Uterus (tissue), 2 donors: ENCODE measurements at regions not wholly inside any gene's neighbourhood (a gene's known extent, or its start where the extent isn't known, plus 50 kb on each side); places are given as distances from the start of the nearest gene placed in this dataset.

Experiments
- POLR2A ChIP-seq, 2 donors: fragments of 450-650 bp; IDR thresholded peaks; one replicate each; pipeline ENCODE4 v1.6.1; 2016; ENCODE audit warnings: antibody characterized with exemption in 2 of 2, mild to moderate bottlenecking in 1 of 2, moderate library complexity in 1 of 2
- TF ChIP-seq, protein P1 (sequence below), 4 experiments: fragments of 200-600 bp in 2 of 4; fragments of 450-650 bp in 2 of 4; sonication (generic) in 2 of 4; IDR thresholded peaks; one replicate each; pipeline ENCODE4 v1.5.1; 2016 to 2019; ENCODE audit warnings: antibody characterized with exemption in 4 of 4, mild to moderate bottlenecking in 2 of 4, moderate library complexity in 1 of 4

DNA sequence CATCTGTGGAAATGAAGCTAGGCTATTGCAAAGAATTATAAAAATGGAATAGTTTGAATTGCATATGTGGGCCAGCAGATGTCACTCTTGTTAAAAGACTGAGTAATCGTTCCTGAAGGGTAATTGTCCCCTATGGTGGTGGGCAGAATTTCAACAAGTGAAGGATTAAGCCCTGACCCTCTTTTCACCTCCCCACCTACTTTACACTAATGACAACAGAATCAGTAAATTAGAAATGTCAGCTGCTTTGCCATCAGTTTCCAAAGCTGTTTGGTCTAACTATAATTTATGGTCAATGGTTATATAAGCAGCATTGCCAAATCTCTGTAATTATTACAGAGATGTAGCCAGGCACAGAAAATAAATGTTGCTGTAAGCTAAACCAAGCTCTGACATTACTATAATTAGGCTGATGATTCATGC, 898.6 kb downstream of the AMY1C start:
- TF ChIP-seq POLR2A (IDR thresholded peaks at IDR 0.05): no peak
- TF ChIP-seq, protein P1, sequence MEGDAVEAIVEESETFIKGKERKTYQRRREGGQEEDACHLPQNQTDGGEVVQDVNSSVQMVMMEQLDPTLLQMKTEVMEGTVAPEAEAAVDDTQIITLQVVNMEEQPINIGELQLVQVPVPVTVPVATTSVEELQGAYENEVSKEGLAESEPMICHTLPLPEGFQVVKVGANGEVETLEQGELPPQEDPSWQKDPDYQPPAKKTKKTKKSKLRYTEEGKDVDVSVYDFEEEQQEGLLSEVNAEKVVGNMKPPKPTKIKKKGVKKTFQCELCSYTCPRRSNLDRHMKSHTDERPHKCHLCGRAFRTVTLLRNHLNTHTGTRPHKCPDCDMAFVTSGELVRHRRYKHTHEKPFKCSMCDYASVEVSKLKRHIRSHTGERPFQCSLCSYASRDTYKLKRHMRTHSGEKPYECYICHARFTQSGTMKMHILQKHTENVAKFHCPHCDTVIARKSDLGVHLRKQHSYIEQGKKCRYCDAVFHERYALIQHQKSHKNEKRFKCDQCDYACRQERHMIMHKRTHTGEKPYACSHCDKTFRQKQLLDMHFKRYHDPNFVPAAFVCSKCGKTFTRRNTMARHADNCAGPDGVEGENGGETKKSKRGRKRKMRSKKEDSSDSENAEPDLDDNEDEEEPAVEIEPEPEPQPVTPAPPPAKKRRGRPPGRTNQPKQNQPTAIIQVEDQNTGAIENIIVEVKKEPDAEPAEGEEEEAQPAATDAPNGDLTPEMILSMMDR (IDR thresholded peaks at IDR 0.05): no peak
